Keratinocyte (primary cell): ENCODE measurements at regions not wholly inside any gene's neighbourhood (a gene's known extent, or its start where the extent isn't known, plus 50 kb on each side); places are given as distances from the start of the nearest gene placed in this dataset.

ENCODE experiments used
- DNase-seq: peaks from one replicate; pipeline ENCODE4 v3.0.0-alpha.2; 2011; ENCODE audit warnings: low read depth, missing footprints, low spot score
- FAIRE-seq: peaks from 2 replicates; lab custom pipeline; 2011; peaks lifted over from hg19 to GRCh38; lab: Jason Lieb, UNC
- H2AFZ ChIP-seq: 2 replicates; pipeline ENCODE4 v1.6.0; 2012; ENCODE audit warnings: low read length, control low read depth, inconsistent platforms; ENCODE audit not compliant: control insufficient read depth
- H3K27ac ChIP-seq: 2 replicates; pipeline ENCODE4 v1.5.1; 2011; ENCODE audit warnings: low read length; ENCODE audit not compliant: control insufficient read depth, insufficient read depth
- H3K27me3 ChIP-seq: 3 replicates; pipeline ENCODE4 v1.6.0; 2011; ENCODE audit warnings: low read length; ENCODE audit not compliant: control insufficient read depth, insufficient read depth; ENCODE audit errors: extremely low read depth
- H3K36me3 ChIP-seq, 2 experiments: 2 replicates in 1 of 2; 3 replicates in 1 of 2; pipeline ENCODE4 v1.5.1; 2011; ENCODE audit warnings: low read length in 2 of 2, mild to moderate bottlenecking in 1 of 2; ENCODE audit not compliant: control insufficient read depth in 2 of 2, insufficient read depth in 2 of 2; ENCODE audit errors: extremely low read depth in 1 of 2
- H3K4me1 ChIP-seq: 3 replicates; pipeline ENCODE4 v1.5.1; 2011; ENCODE audit warnings: low read length; ENCODE audit not compliant: control insufficient read depth, insufficient read depth; ENCODE audit errors: extremely low read depth
- H3K4me2 ChIP-seq: 3 replicates; pipeline ENCODE4 v1.6.0; 2011; ENCODE audit warnings: low read depth, low read length; ENCODE audit not compliant: control insufficient read depth, insufficient read depth; ENCODE audit errors: extremely low read depth
- H3K4me3 ChIP-seq, 3 experiments: fragments of 200-600 bp in 1 of 3; sonication (generic) in 1 of 3; 2 replicates in 2 of 3; 3 replicates in 1 of 3; pipeline ENCODE4 v1.5.1; 2011 to 2016; ENCODE audit warnings: low read length in 3 of 3, mild to moderate bottlenecking in 3 of 3, control low read depth in 2 of 3, inconsistent platforms in 1 of 3, low read depth in 1 of 3, mixed read lengths in 1 of 3, mixed run types in 1 of 3, moderate library complexity in 1 of 3; ENCODE audit not compliant: control insufficient read depth in 2 of 3, insufficient read depth in 2 of 3; ENCODE audit errors: extremely low read depth in 1 of 3
- H3K79me2 ChIP-seq: 2 replicates; pipeline ENCODE4 v1.6.0; 2012; ENCODE audit warnings: low read length; ENCODE audit not compliant: control insufficient read depth, insufficient read depth
- H3K9ac ChIP-seq: 3 replicates; pipeline ENCODE4 v1.6.0; 2011; ENCODE audit warnings: low read length; ENCODE audit not compliant: control insufficient read depth, insufficient read depth; ENCODE audit errors: extremely low read depth
- H3K9me1 ChIP-seq: 3 replicates; pipeline ENCODE4 v1.6.0; 2011; ENCODE audit warnings: low read length; ENCODE audit not compliant: control insufficient read depth, insufficient read depth; ENCODE audit errors: extremely low read depth
- H3K9me3 ChIP-seq: 2 replicates; pipeline ENCODE4 v1.5.1; 2012; ENCODE audit warnings: low read depth, low read length; ENCODE audit not compliant: control insufficient read depth
- H4K20me1 ChIP-seq: 3 replicates; pipeline ENCODE4 v1.6.0; 2011; ENCODE audit warnings: low read length; ENCODE audit not compliant: control insufficient read depth, insufficient read depth; ENCODE audit errors: extremely low read depth
- EZH2 ChIP-seq: IDR thresholded peaks from one replicate; pipeline ENCODE4 v1.6.1; 2012; ENCODE audit warnings: inconsistent platforms, mild to moderate bottlenecking, low read length, moderate library complexity
- dilution Hi-C: fragments of 300-500 bp; cut with MboI; formaldehyde crosslinking; loops from one replicate; pipeline ENCODE4 v1.7.0; 2020; ENCODE audit warnings: low sequenced_read_pairs; ENCODE audit not compliant: extremely low pct_ligation_motif_present
- TF ChIP-seq, protein P1 (sequence below), 3 experiments: IDR thresholded peaks in 1 of 3; conservative IDR thresholded peaks in 1 of 3; optimal IDR thresholded peaks in 1 of 3; 2 replicates in 2 of 3; 3 replicates in 1 of 3; pipeline versions ENCODE3 to v1.5.1; 2011; ENCODE audit warnings: low read length in 3 of 3, mild to moderate bottlenecking in 3 of 3, moderate library complexity in 2 of 3, control low read depth in 1 of 3, inconsistent platforms in 1 of 3; ENCODE audit not compliant: insufficient read depth in 2 of 3; ENCODE audit errors: extremely low read depth in 1 of 3

DNA sequence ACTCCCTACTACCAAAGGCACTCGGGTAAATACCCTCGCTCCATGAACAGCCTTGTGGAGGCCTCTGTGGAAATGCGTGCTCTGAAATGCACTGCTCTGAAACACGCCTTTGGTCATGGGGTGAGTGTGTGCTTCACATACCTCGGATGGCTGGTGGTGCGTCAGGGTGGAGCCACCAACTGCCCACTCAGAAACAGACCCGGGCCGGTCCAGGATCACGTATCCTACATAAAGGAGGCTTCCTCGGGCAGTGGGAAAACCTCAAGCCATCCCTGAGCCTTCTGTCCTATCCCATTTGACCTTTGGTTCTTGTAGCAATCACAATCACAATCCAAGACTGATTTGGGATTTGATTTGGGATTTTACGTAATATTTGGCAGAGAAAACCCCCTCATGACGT, 53.5 kb upstream of the ZNF516 start:
- H3K27ac ChIP-seq, result no peak overlapping the region
- no peaks in the 10 kb centered on the region for H3K36me3 ChIP-seq
- TF ChIP-seq, protein P1, sequence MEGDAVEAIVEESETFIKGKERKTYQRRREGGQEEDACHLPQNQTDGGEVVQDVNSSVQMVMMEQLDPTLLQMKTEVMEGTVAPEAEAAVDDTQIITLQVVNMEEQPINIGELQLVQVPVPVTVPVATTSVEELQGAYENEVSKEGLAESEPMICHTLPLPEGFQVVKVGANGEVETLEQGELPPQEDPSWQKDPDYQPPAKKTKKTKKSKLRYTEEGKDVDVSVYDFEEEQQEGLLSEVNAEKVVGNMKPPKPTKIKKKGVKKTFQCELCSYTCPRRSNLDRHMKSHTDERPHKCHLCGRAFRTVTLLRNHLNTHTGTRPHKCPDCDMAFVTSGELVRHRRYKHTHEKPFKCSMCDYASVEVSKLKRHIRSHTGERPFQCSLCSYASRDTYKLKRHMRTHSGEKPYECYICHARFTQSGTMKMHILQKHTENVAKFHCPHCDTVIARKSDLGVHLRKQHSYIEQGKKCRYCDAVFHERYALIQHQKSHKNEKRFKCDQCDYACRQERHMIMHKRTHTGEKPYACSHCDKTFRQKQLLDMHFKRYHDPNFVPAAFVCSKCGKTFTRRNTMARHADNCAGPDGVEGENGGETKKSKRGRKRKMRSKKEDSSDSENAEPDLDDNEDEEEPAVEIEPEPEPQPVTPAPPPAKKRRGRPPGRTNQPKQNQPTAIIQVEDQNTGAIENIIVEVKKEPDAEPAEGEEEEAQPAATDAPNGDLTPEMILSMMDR (optimal IDR thresholded peaks at IDR 0.05 in 1 of 3, IDR thresholded peaks at IDR 0.05 in 1 of 3, conservative IDR thresholded peaks at IDR 0.05 in 1 of 3; ENCODE audit: extremely low read depth in 1 of 3, insufficient read depth in 2 of 3, low read length in 3 of 3), result no peak
- TF ChIP-seq EZH2, result no peak
- H3K9me3 ChIP-seq, result no peaks in the 10 kb centered on the region
- no peak for DNase-seq
- no peaks in the 10 kb centered on the region for H3K9me1 ChIP-seq
- dilution Hi-C loops, result no loop called here
- H3K9ac ChIP-seq, result no peak overlapping the region
- H3K4me2 ChIP-seq, result no peak overlapping the region
- no peaks in the 10 kb centered on the region for H3K79me2 ChIP-seq
- no peak overlapping the region for H3K4me3 ChIP-seq
- H2AFZ ChIP-seq, result no peak overlapping the region
- no peaks in the 10 kb centered on the region for H3K4me1 ChIP-seq
- no peaks in the 10 kb centered on the region for H3K27me3 ChIP-seq
- FAIRE-seq, result no peak
- H4K20me1 ChIP-seq, result no peaks in the 10 kb centered on the region

DNA sequence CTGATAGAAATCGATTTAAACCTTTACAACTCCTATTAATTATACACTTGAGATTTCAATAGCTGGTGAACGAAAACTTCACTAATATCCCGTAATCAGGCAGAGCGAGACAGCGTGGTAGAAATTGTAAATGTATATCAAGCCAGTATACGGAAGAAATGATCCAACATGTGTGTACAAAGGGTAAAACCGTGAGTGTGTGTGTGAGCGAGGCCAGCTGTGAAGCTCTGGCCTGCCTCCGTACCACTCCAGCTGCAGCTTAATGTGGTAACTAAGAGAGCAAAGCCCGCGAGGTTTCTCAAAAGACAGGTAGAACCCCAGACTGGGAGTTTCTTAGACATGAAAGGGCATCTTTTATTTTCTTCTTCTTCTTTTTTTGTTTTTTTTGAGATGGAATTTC, 52.3 kb upstream of the ZNF516 start:
- no peaks in the 10 kb centered on the region for H3K9me1 ChIP-seq
- DNase-seq (no peak), FAIRE-seq (no peak)
- no peaks in the 10 kb centered on the region for H3K4me1 ChIP-seq
- no peaks in the 10 kb centered on the region for H4K20me1 ChIP-seq
- H3K4me2 ChIP-seq, result no peak overlapping the region
- H3K4me3 ChIP-seq, result no peak overlapping the region
- no peak overlapping the region for H2AFZ ChIP-seq
- no peaks in the 10 kb centered on the region for H3K79me2 ChIP-seq
- H3K36me3 ChIP-seq, result no peaks in the 10 kb centered on the region
- H3K27me3 ChIP-seq, result no peaks in the 10 kb centered on the region
- no peak overlapping the region for H3K9ac ChIP-seq
- no peaks in the 10 kb centered on the region for H3K9me3 ChIP-seq
- dilution Hi-C loops, result no loop called here
- no peak for TF ChIP-seq EZH2
- TF ChIP-seq, protein P1 (optimal IDR thresholded peaks at IDR 0.05 in 1 of 3, IDR thresholded peaks at IDR 0.05 in 1 of 3, conservative IDR thresholded peaks at IDR 0.05 in 1 of 3; ENCODE audit: extremely low read depth in 1 of 3, insufficient read depth in 2 of 3, low read length in 3 of 3), result no peak
- no peak overlapping the region for H3K27ac ChIP-seq
